NCI-H510A (cell line): ENCODE measurements at regions not wholly inside any gene's neighbourhood (a gene's known extent, or its start where the extent isn't known, plus 50 kb on each side); places are given as distances from the start of the nearest gene placed in this dataset.

ENCODE experiments used
- DNase-seq: peaks from one replicate; lab custom pipeline; 2025; lab: John Stamatoyannopoulos, UW

DNA sequence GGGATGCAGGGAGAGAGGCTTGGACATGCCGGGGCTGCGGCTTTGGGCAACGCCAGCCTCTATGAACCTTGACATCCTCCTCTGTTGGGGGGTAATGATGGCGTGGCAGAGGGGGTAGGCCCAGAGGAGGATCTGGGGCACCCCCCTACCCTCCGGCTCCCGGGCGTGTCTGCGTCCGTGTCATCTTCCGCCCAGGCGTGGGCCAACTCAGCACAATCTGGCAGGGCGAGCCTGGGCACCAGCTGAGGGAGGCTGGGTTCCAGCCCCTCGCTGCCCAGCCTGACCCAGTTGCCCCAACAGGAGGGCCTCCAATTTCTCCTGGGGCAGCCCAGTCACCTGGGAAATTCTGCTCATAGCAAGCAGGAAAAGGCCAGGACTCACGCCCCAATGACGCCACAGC lies 62.9 kb upstream of the IL17B start:
- no peak for DNase-seq

DNA sequence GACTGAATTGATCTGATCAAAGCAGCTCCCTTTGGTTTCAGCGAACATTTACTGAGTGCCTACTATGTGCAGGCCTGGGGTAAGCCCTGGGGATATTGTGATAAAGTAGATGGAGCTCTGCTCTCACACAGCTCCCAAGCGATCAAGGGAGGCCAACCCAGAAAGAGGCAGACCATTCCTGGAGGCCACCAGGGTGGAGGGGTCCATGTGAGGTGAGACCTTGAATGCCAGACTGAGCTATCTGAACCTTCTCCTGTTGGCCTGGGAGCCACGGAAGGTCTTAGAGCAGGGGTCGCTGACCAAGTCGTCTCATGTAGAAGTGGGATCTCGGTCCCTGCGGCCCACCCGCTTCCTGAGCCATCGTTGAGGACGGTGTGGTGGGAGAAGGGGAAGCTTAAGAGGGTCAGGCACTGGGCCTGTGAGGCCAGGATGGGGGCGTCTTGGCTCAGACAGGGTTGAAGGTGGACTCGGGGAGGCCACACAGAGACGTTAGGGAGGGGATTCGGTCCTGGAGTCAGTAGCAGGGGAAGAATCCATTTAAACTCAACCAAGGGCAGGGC lies 62.2 kb upstream of the IL17B start:
- no peak for DNase-seq

GRCh38 chr5:149439899-149440542 lies 60.9 kb upstream of the IL17B start:
- peak; percentile 65 for DNase-seq

DNA sequence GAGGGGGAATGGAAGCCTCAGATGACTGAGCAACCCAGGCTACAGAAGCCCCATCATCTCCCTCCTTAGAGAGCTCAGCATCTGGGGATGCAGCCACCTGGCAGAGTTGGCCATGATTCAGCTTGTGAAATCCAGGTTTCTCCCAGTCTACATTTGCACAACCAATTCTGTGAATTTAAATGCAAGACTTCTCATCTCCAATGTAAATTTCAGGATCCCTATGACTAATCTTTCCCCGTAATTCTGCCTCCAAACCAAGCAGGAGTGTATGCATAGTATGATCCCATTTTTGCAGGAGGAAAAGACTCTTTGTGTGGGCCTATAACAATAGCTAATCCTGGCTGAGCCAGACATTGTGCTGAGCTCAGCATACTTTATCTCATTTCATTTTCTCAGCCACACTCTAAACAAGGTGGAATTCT lies 59.6 kb upstream of the IL17B start:
- DNase-seq, result no peak

- no peak for DNase-seq
Observed at GRCh38 chr5:149438281-149438680, 59.2 kb upstream of the IL17B start.

DNA sequence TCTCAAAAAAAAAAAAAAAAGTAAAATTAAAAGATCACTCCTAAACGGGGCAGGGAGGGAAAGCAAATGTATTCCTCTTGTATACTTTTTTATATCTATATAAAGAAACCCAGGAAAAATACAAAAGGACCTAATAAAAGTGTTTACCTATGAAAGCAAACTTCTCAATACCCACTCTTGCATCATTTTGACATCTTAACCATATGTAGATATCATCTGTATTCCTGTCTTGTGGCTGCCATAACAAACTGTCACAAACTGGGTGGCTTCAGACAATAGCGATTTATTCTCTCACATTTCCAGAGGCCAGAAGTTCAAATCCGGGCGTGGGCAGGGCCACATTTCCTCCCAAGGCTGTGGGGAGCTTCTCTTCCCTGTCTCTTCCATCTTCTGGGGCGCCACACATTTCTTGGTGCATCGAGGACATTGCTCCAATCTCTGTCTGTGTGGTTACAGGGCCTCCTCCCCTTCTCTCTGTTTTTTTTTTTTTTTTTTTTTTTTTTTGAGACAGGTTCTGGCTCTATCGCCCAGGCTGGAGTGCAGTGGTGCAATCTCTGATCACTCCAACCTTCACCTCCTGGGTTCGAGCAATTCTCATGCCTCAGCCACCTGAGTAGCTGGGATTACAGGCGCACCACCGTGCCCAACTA lies 58.4 kb upstream of the IL17B start:
- no peak for DNase-seq

DNA sequence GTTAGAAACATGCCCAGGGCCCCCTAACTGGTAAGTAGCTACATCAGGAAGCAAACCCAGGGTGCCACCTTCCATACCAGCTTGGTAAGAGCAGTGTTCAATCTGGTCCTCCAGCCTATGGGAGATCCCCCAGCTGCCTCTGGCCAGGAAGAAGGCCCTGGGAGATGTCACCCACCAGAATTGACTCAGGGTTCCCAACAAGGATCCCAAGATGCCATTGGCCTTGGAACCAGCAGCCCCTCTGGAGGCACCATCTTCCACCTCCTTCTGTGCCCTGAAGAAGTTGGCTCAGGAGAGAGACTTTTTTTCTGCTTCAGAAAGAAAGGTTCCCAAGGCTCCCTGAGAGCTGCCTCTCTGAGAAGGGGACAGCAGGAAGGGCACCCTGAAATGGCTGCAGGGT lies 56.6 kb upstream of the IL17B start:
- DNase-seq, result no peak

DNA sequence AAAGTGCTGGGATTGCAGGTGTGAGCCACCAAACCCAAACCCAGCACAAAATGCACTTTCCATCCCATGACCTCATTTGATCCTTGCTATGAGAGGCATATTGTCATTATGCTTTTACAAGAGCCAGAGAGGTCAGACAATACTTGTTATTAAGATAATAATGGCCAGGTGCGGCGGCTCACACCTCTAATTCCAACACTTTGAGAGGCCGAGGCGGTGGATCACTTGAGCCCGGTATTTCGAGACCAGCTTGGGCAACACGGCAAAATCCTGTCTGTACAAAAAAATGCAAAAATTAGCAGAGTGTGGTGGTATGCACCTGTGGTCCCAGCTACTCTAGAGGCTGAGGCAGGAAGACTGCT lies 55.9 kb upstream of the IL17B start:
- no peak for DNase-seq

DNA sequence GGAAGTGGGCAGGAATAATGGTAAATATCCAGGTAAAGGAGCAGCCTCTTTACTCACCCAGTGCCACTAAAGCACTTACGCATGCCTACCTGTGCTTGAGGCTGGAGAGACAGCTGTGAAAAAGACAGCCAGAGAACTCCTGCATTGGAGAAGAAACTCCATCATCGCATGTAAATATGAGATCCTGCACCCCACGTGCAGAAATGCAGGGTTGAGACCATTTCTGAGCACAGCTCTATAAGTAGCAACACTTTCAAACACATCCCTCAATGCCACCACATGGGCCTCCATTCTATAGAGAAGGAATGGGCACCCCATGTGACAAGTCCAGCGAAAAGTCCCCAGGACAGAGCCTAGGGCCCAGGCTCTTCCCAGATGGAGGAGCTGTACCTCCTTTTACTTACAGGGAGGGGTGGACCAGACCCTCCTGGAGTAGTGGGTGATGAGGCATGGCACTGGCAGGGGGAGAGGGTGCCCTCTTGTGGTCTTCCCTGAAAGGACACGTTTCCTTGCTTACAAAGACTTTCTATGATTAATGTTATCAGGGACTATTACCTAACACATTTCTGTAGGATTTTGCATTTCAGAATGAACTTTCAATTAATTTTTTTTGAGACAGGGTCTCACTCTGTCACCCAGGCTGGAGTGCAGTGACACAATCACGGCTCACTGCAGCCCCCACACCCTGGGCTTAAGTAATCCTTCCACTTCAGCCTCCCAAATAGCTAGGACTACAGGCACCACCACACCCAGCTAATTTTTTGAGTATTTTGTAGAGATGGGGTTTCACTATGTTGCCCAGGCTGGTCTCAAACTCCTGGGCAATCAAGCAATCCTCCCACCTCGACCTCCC lies 55.3 kb upstream of the IL17B start:
- no peak for DNase-seq

DNA sequence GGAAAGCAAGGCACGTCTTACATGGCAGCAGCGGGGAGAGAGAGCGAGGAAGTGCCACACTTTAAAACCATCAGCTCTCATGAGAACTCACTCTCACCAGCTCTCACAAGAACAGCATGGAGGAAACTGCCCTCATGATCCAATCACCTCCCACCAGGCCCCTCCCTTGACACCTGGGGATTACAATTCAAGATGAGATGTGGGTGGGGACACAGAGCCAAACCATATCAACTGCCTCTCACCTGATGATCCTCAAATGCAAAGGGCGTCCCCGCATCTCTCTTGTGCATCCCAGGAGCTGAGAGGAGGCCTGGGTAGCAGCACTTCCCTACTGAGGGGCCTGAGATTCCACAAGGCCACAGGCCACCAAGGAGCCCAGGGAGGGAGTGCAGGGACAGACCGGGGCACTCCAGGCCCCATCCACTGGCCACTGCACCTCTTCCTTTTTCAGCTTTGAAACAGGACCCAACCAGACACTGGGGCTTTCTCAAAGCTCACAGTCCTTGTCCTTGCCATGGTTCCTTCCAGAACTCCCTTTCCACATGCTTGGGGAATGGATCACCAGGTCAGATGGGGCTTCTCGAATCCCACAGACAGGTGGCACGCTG lies 54.5 kb upstream of the IL17B start:
- no peak for DNase-seq

DNA sequence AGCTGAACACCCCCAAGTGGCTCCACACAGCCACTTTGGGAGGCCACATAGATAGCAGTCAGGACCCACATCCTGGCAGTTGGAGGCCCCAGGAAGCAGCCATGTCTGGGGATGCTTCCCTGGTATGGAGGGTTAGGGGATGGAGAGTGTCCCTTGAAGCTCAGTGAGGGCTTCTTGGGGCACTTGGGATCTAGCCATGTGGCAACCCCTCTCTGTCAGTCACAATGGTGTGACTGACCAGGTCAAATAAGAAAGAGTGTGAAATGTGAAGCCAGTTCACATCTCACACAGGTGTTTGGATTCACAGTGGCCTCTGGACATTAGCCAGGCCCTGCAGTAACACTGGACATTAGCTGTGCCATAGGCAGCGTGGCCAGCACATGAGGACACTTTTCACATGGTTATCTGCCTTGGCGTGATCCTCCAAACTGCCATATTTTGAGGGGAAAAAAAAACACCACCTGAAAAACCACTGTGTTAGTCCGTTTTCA lies 53.9 kb upstream of the IL17B start:
- no peak for DNase-seq

DNA sequence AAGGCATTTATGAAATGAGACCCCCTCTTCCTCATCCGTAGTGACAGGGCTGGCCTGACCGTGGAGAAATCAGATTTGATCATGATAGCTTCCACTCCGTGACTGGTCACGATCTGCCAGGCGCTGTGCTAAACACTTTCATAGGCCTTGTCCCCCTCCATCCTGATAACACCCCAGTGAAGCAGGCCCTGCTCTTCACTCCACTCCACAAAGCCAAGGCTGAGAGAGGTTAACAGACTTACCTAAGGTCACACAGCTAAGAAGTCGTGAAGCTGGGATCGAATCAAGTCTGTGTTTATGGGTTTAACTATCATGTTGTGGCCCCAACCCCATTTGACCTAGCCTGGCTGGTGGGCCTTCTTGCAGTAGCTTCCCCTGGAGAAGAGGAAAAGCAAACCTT lies 53.3 kb upstream of the IL17B start:
- DNase-seq, result no peak

DNA sequence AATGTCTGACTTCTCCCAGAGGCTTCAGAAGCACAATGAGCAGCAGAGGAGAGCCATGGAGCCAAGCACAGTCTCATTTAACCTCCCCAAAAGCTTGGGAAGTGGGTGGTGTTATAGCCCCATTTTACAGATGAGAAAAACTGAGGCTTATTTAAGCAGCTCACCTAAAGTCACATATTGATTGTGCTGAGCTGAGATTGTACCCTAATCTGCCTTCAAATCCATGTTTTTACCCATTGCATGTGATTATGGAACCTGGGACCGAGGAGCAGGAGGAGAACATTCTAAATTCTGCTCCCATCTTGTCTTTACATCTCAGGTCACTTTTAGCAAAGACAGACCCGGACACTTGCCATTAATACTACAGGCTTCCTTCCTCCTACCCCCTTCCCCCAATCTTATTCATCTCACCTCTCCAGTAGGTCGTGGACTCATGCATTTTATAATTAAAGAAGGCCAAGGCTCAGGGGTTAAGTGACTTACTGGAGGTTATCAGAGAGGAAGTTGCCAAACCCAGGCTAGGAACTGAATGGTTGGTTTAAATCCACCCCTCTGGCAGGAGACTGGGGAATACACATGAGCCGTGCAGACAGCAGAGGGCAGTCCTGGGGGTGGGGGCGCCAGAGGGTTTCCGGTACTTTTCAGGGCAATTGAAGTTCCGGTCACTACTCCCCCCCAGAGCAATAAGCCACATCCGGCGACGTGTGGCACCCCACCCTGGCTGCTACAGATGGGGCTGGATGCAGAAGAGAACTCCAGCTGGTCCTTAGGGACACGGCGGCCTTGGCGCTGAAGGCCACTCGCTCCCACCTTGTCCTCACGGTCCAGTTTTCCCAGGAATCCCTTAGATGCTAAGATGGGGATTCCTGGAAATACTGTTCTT lies 51.0 kb upstream of the IL17B start:
- no peak for DNase-seq
